GM21528 (cell line): ENCODE measurements at regions not wholly inside any gene's neighbourhood (a gene's known extent, or its start where the extent isn't known, plus 50 kb on each side); places are given as distances from the start of the nearest gene placed in this dataset.

Experiments
- ATAC-seq: cut with Tn5 transposase; IDR thresholded peaks from one replicate; pipeline ENCODE4 v1.9.1; 2021; ENCODE audit warnings: mild to moderate bottlenecking, moderate library complexity; ENCODE audit not compliant: unreplicated experiment, low FRiP score

DNA sequence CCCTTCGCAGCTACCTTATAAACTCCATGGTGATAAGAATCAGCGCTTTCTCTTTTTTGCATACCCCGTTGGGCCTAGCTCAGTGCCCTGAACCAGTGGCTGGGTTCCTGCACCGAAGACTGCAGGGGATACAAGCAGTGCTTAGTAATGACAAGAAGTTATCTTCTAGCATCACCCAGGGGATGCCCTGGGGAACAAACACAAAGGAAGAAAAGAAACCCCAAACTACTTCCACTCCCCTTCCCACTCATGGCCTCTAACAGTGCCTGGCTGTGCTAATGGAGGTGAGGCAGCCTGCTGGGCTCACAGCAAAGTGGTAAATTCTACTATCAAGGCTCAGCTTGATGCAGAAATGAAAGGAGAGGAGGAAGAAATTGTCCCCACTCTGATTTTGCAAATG lies 314.7 kb downstream of the TXNL1 start:
- no peak for ATAC-seq

DNA sequence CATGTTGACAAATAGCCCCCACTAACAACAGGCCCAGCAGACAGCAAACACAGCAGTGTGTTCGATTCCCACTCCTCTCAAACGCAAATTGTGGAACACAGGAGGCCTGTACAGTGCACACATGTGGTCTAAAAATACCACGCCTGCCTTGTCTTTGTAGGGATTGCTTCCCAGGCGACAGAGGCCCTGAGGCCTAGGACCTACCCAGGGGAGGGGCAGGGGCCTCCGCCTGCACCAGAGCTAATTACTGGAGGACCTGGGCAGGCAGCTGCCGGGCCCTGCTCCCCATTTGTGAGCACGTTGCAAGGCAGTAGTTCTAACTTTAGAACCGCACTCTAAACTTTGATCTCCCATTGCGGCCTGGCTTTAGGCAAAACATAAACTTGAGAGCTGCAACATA lies 316.0 kb downstream of the TXNL1 start:
- no peak for ATAC-seq

DNA sequence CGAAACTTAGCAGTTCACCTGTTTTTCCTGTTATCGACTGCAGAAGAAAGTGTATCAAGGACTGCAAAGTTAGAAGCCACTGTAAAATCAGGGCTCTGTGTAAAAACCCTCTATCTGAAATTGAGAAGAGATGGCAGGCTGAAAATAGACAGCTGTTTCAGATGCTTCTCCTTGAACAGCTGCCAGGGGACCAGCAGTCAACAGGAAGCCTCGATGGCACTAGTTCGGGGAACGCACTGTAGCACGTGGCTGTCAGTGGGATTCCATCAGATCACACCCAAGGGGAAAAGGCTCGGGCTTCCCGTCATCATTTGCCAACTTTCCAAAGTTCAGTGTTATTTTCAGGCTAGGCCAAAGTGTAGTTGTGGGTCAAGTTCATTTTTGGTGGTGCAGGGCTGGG lies 316.9 kb downstream of the TXNL1 start:
- no peak for ATAC-seq

DNA sequence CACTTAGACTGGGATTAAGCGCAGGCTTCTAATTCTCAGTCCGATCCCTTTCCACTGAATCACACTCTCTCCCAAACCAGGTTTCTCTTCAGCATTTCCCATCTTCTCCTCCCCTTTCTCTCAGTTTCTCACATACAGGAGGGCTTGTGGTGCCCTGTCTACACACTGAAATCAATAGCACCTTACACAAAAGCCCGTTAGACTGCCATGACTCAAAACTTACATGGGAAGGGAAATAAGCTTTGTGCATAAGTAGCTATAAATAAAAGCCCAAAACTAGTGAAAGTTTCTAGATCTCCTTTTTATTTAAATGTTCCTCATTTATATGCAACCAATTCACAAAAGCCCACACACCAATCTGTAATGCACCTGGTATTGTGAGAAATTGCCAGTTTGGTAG lies 318.4 kb downstream of the TXNL1 start:
- no peak for ATAC-seq

DNA sequence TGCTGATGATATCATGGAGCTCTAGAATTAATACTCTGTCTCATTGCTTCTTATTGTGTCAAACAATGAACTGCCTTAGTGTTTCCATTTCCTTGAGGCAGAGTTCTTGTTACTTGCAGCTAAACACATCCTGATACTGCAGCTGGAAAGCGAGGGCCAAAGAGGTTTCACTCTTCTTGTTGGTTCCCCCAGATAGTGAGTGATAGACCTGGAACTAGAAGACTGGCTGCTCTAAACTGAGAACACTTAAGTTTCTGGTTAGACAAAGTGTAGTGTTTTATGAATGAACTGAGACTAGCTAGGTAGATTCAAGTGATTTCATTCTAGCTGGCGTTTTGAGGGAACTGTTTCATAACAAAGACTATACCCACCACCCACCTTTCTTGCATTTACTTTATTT lies 321.7 kb downstream of the TXNL1 start:
- no peak for ATAC-seq

DNA sequence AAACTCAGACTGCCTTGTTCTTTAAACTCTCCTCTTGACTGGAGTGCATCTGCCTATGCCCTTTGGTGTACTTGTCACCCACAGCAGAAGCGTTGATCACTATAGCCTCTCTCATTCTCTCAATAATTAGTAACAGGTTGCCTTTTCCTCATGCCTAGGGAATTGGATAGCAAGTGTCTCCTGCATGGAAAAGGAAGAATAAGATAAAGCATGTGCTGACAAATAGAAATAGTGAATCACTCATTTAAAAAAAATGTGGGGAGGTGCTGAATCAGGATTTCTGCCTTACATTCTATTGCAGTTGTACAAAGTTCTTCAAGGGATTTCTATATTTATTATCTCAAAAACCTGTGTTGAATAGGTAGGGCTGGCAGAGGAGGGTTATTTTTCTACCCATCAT lies 323.0 kb downstream of the TXNL1 start:
- ATAC-seq: no peak

DNA sequence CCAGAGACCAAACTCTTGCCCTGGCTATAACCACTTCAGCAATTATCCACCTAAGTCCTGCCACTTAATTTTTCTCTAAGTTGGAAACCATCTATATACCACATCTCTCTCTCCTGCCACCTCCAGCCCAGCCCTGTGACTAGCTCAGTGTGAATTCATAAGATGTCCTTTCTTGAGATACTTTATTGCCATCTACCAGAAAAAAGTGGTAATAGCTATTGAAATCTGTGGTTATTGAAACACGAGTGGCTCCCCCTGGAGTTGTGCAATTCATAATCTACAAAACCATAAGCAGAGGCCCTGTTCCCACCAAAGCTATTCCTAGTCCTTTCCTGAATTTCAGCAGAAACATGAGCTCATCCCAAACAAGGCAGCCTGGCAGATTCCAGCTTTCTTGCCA lies 324.0 kb downstream of the TXNL1 start:
- ATAC-seq: no peak

DNA sequence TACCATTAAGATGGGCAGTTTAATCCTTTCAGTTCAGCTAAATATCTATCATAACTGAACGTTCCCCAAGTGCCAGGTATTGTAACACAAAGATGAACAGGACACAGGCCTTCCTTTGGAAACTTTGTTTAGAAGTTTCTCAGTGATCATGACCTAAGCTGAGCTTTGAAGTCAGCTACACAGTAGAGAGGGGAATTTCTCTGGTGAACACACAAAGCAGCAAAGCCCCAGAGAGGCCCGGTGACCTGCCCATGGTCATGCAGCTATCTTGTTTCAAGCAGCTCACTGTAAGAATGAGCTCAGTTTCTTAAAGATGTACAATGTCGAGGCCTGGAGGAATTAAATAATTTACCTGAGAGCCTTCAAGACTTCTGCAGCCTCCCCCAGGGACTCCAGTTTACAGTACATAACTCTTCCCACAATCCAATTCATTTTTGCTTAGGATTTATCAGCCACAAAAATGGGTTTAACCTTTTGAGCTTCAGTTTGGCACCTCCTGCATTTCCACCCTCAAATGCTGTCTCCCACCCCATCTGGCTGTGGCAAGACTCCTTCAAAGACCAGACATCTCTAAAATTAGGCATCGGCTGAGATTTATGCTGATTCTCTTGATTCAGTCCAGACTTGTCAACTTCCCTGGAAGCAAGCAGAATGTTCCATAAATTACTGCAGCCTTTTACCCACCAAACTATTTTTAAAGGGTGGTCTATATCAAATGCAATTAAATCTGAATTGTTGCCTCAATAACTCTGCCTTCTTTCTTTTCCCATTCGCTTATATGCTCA lies 325.6 kb downstream of the TXNL1 start:
- ATAC-seq: no peak

DNA sequence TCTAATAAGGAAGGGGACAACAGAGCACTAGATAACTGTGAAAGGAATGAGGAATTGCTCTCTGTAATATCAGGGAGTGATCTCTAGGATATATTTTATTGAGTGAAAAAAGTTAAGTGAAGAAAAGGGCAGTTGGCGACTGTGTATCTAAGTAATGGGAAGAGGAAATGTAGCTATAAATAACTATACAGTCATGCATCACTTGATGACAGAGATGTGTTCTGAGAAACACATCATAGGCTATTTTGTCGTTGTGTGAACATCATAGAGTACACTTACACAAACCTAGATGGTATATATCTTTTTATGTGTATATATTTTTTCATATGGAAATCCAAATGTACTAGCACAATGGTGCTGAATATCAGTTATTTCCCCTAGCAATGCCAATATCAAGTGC lies 329.3 kb downstream of the TXNL1 start:
- no peak for ATAC-seq

DNA sequence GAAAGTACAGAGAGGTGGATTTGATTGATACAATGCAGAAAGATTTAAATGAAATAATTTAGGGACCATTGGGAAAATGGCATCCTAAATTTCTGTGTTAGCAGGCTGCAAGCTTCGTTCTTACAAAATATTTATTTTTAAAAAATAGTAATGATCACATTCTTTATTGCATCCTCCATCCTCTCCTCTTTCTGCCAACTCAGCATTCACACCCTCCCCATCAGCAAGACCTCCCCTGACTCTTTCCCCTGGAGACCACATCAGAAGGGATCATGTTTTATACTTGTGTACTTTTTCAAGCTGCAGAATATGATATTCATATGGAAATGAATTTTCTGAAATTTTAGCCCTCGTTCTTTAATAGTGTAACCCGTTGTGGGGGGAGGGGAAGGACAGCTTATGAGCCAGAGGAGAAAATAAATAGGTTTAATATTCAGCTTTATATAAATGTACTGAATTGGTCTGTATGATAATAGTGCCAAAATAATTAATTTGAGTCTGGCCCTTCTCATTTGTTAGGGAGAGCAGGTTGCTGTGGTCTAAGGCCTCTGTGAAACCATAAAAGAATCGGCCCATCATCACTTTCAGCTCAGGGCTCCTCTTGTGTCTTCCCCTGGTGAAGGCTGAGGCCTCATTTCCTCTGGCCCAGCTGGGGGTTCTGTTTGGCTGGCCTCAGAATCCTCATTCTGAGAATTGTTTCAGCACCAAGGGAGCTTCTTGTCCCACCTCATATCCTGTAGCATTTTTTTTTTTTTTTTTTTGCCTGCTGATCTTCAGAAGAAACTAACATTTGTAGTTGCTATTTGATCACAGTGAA lies 330.8 kb downstream of the TXNL1 start:
- no peak for ATAC-seq

DNA sequence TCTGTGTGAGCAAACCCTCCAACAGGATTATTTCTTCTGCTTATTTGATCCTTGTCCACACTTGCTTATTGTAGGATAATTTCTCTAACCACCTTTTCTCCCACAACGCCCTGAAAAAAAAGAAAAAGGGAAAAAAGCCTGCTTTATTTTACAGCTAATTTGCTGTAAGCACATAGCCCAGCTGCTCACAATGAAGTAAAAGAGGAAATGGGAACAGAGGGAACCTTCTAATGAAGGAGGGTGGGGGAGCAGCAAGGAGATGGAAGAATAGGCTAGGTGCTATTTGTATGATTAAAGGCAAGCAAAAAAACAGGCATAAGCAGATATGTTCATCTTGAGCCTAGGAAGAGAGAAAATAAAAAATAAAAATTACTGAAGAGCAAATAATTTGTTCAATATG lies 331.6 kb downstream of the TXNL1 start:
- no peak for ATAC-seq

DNA sequence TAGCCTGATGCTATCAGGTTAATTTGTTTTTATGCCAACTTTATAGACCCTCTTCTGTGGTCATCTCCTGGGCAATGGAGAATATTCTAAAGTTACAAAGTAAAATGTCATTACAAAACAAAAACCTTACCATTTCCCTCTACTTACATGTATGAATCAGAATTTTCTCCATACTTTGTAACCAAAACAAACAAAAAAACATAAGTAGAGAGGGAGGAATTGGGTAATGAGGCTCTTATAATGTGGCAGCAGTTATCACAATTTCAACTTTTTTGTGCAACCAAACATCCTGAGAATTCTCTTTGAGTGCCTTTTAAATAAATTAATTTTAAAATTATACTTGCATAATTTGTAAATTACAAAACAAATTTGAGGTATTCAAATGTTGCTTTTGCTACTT lies 332.8 kb downstream of the TXNL1 start:
- no peak for ATAC-seq

DNA sequence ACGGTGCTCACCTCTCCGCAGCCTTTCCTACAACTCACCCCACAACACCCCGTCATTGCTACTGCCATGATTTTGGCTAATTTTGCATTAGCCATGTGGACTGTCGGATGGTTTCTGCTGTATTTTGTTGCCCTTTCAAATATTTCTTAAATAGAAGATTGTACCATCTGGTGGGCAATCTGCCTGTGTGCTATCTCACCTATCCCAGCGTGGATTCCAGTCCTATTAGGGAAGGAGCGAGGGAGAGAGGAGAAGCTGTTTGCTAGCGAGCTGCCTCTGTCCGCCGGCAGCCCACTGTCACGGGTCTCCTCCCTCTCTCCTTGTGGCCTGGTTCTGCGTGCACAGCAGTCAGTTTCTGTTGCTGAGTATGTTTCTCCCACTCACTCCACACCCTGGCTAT lies 336.2 kb downstream of the TXNL1 start:
- ATAC-seq: no peak

DNA sequence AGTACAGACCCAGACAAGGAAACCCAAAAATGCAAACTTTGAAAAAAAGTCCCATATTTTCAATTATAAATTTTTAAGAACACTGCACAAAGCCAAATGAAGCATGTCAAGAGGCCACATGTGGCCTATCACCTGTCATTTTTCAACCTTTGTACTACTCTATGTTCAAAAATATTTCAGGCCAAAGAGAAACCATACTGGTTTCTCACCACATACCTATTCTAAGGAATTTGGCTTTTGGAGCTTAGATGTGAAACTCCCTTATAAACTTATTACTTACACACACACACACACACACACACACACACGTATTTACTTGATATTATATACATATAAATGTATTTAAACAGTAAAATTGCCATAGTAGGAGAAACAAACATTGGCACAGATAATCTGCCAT lies 338.7 kb downstream of the TXNL1 start:
- ATAC-seq: no peak

DNA sequence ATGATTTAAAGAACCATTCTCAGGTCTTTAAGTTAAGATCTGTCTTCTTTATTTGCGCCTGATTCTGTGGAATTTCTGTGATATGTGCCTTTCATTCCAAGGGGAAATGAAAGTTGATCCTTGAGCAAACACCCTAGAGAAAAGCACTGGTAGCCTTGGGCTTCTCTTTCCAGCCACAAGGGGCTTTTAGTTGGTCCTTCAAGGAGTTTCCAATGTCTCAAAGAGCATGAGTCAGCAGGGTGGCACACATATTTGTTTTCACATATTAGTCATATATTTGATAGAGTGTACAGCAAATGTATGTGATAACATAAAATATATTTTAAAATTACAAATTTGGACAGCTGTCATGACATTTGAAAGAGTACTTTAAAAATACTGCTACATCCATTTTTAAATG lies 339.5 kb downstream of the TXNL1 start:
- no peak for ATAC-seq

DNA sequence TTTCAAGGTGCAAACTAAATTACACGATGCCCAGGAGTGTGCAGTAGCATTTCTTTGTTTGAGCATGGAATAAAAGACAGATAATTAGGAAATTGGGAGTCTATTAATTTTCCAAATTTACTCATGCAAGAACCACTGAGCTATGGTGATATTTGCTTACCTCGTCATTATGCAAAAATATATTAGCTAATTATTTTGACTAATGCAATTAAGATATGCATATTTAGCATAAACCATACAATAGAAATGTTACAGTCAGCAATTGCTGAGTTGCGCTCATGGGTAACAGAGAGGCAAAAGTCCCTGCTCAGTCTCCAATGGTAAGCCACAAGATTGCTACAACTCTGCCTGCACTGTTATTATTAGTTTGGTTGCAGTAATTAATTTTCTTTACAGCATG lies 342.0 kb downstream of the TXNL1 start:
- ATAC-seq: no peak

DNA sequence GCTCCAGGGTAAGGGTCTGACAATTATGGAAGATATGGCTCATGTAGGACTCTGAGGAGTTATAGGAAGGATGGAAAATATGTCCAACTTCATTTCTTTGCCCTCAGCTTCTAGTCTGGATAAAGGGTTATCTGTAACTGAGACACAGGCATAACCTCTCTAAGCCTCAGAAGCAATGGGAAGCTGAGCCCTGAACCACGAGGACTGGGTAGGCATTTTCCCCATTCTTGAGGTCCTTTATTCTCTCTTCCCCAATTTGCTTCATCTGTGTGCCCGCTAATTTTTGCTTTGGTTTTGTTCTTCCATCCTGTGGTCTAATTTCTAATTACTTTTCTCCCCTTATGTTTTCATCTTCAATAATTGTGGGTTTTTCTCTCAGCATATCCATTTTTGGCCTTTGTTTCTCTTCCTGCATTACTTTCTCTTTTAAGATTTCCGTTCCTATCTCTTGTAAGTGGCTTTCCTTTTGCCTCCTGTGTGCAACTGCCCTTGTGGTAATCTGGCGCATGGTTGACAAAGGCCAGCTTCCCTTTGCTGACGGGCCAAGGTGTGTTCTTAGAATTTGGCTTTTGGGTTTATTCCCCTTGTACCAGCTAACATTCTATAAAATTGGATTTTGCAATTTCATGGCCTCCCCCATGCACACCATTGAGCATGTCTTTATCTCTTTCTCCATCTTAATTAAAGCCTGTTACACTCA lies 343.8 kb downstream of the TXNL1 start:
- no peak for ATAC-seq

DNA sequence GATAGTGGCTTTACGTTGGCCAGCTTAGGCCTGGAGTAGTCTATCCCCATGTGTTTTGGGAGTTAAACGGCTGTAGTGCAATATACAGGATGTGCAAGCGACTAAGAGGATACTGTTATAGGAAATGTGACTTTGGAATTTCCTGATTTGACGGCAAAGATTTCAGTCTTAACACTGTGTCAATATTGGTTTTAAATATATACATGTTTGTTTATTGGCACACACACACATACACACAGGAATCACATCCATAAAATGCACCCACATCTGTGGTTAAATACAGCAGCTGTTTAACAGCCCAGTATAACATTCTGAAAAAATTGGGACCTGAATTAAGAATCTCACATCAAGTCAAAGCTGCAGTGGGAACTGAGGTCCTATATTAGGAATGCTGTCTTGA lies 347.1 kb downstream of the TXNL1 start:
- ATAC-seq: no peak

DNA sequence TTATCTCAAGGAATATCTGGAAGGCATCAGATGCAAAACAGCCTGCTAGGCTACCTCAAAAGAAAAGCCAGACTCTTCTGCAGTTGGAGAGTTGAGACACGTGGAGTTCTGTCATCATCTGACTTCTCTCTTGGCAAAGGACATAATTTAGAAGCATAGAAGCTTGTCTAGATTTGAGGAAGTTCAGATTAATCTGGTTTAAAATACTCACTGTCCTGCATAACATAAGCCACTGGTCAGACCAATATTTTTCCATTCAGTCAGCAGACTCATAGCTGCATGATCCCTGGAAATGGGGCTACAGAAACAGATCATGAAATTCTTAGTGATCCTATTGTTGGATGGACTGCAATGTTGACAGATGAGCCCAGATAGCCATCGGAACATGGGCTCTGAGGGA lies 349.0 kb downstream of the TXNL1 start:
- ATAC-seq: no peak

DNA sequence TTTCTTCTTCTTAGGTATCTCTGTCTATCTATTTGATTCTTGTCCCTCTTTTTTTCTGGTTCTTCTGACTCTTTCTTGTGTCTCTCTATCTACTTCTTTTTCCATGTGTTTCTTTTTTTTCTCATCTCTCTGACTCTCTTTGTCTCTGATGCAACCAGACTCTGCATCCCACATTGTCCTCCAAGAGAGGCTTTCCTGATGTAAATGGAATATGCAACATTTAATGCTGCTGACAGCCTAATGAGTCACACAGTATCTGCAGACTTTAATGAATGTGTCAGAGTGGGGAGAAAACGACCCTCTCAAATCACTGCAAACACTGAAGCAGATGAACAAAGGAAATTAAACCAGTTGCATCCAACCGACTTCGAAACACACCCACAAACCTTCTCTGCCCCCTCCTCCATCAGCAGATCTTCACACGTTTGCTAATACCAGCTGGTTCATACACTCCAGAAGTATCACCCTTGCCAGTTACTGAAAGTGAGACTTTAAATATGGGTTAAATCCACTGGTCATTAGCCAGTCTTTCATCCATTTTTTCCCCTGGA lies 351.5 kb downstream of the TXNL1 start:
- ATAC-seq: no peak

DNA sequence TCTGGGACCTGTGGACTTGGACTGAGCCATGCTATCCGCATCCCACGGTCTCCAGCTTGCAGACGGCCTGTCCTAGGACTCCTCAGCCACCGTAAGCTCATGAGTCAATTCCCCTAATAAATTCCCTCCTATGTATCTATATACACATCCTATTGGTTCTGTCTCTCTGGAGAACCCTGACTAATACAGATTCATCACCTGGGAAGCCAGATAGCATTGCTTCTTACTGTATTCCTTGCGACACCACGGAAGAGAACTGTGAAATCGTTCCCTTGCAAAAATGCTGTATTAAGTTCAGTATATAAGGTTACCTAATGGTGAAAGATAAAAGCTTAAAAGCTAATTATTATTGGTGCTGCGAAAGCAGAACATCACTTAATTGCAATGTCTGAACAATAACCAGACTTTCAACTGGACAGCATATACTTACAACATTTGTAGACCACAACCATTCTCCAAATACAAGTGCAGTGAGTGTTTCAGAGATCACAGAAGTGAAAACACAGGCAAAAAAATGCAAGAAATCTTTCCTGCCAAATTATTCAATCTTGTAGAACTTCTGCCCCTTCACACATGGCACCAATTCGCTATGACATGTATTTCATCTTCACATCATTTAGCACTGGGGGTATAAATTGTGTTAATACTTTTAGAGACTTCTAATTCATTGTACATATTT lies 352.9 kb downstream of the TXNL1 start:
- ATAC-seq: no peak
